Liver (tissue), 3 donors: ENCODE measurements at regions not wholly inside any gene's neighbourhood (a gene's known extent, or its start where the extent isn't known, plus 50 kb on each side); places are given as distances from the start of the nearest gene placed in this dataset.

ENCODE experiments used
- CTCF ChIP-seq: fragments of 150-350 bp; IDR thresholded peaks from 2 replicates; pipeline ENCODE4 v1.5.1; 2017; ENCODE audit warnings: improper control_type of control experiment, low read depth, low read length; ENCODE audit not compliant: missing input control
- NR2F2 ChIP-seq: IDR thresholded peaks from 2 replicates; pipeline ENCODE4 v1.6.1; 2016; ENCODE audit warnings: antibody characterized with exemption
- REST ChIP-seq: IDR thresholded peaks from 2 replicates; pipeline ENCODE4 v1.6.1; 2016; ENCODE audit warnings: antibody characterized with exemption, mild to moderate bottlenecking
- YY1 ChIP-seq: IDR thresholded peaks from 2 replicates; pipeline ENCODE4 v1.6.1; 2016; ENCODE audit warnings: antibody characterized with exemption, mild to moderate bottlenecking
- donor health status: healthy.
- donor health status: healthy.

GRCh38 chr13:105663182-105663581 lies 872.3 kb downstream of the EFNB2 start:
- TF ChIP-seq CTCF (no peak), REST (no peak), NR2F2 (no peak), YY1 (no peak)
